H9 (cell line): ENCODE measurements at regions not wholly inside any gene's neighbourhood (a gene's known extent, or its start where the extent isn't known, plus 50 kb on each side); places are given as distances from the start of the nearest gene placed in this dataset.

Experiments
- DNase-seq: peaks from one replicate; pipeline ENCODE4 v3.0.0-alpha.2; 2017
- H2AFZ ChIP-seq: one replicate; pipeline ENCODE4 v1.6.1; 2013; ENCODE audit warnings: mild to moderate bottlenecking, low read length, control low read depth, moderate library complexity
- H2AK5ac ChIP-seq: 2 replicates; pipeline ENCODE4 v1.6.1; 2013; ENCODE audit warnings: low read length, control low read depth, mixed read lengths; ENCODE audit not compliant: insufficient read length
- H2BK120ac ChIP-seq: one replicate; pipeline ENCODE4 v1.6.1; 2013; ENCODE audit warnings: low read depth, mild to moderate bottlenecking, low read length, control low read depth, inconsistent platforms; ENCODE audit not compliant: poor library complexity, severe bottlenecking
- H2BK12ac ChIP-seq: 2 replicates; pipeline ENCODE4 v1.6.1; 2013; ENCODE audit warnings: low read length, control low read depth, mixed read lengths, low read depth; ENCODE audit not compliant: insufficient read length
- H2BK15ac ChIP-seq: 2 replicates; pipeline ENCODE4 v1.6.1; 2013; ENCODE audit warnings: low read depth, low read length, control low read depth
- H2BK20ac ChIP-seq: one replicate; pipeline ENCODE4 v1.6.1; 2013; ENCODE audit warnings: low read depth, mild to moderate bottlenecking, low read length, control low read depth, inconsistent platforms; ENCODE audit not compliant: poor library complexity, severe bottlenecking
- H2BK5ac ChIP-seq: 2 replicates; pipeline ENCODE4 v1.6.1; 2013; ENCODE audit warnings: low read length, control low read depth, mixed read lengths; ENCODE audit not compliant: insufficient read length
- H3K14ac ChIP-seq: 2 replicates; pipeline ENCODE4 v1.6.1; 2013; ENCODE audit warnings: low read length, control low read depth; ENCODE audit not compliant: insufficient read depth
- H3K18ac ChIP-seq: 2 replicates; pipeline ENCODE4 v1.6.1; 2013; ENCODE audit warnings: low read depth, mild to moderate bottlenecking, mixed read lengths, low read length, control low read depth; ENCODE audit not compliant: insufficient read length
- H3K23ac ChIP-seq: 2 replicates; pipeline ENCODE4 v1.6.1; 2013; ENCODE audit warnings: low read length, control low read depth, mixed read lengths, low read depth; ENCODE audit not compliant: insufficient read length
- H3K23me2 ChIP-seq: 2 replicates; pipeline ENCODE4 v1.6.1; 2013; ENCODE audit warnings: low read depth, mild to moderate bottlenecking, mixed read lengths, low read length, control low read depth; ENCODE audit not compliant: insufficient read length, poor library complexity, severe bottlenecking
- H3K27ac ChIP-seq: 2 replicates; pipeline ENCODE4 v1.5.1; 2013; ENCODE audit warnings: low read length, control low read depth, mixed read lengths, low read depth; ENCODE audit not compliant: insufficient read length
- H3K27me3 ChIP-seq: 2 replicates; pipeline ENCODE4 v1.6.1; 2013; ENCODE audit warnings: low read length, control low read depth, inconsistent platforms; ENCODE audit not compliant: insufficient read depth
- H3K4ac ChIP-seq: 2 replicates; pipeline ENCODE4 v1.6.1; 2013; ENCODE audit warnings: low read depth, mild to moderate bottlenecking, control low read depth, inconsistent platforms, low read length, moderate library complexity
- H3K4me1 ChIP-seq: 2 replicates; pipeline ENCODE4 v1.6.1; 2013; ENCODE audit warnings: low read length, control low read depth, inconsistent platforms; ENCODE audit not compliant: insufficient read depth
- H3K4me2 ChIP-seq: 2 replicates; pipeline ENCODE4 v1.6.1; 2013; ENCODE audit warnings: low read length, control low read depth, mixed read lengths; ENCODE audit not compliant: insufficient read length, insufficient read depth
- H3K56ac ChIP-seq: 2 replicates; pipeline ENCODE4 v1.6.1; 2013; ENCODE audit warnings: low read depth, mild to moderate bottlenecking, mixed read lengths, low read length, control low read depth; ENCODE audit not compliant: insufficient read length
- H3K79me1 ChIP-seq: 2 replicates; pipeline ENCODE4 v1.6.1; 2013; ENCODE audit warnings: low read depth, mild to moderate bottlenecking, moderate library complexity, low read length, control low read depth, inconsistent platforms; ENCODE audit not compliant: insufficient read depth, poor library complexity, severe bottlenecking
- H3K79me2 ChIP-seq: 2 replicates; pipeline ENCODE4 v1.6.1; 2013; ENCODE audit warnings: low read length, control low read depth, inconsistent platforms; ENCODE audit not compliant: insufficient read depth
- H3K9ac ChIP-seq: 2 replicates; pipeline ENCODE4 v1.6.1; 2013; ENCODE audit warnings: low read length, control low read depth, mixed read lengths; ENCODE audit not compliant: insufficient read length; ENCODE audit errors: extremely low read depth
- H3K9me3 ChIP-seq: one replicate; pipeline ENCODE4 v1.6.1; 2013; ENCODE audit warnings: low read depth, low read length, inconsistent platforms; ENCODE audit not compliant: control insufficient read depth
- H3T11ph ChIP-seq: one replicate; pipeline ENCODE4 v1.6.1; 2013; ENCODE audit warnings: mild to moderate bottlenecking, low read length, control low read depth, inconsistent platforms
- H4K20me1 ChIP-seq: one replicate; pipeline ENCODE4 v1.6.1; 2013; ENCODE audit not compliant: control insufficient read depth, insufficient read length, insufficient read depth
- H4K5ac ChIP-seq: 2 replicates; pipeline ENCODE4 v1.6.1; 2013; ENCODE audit warnings: low read depth, mild to moderate bottlenecking, mixed read lengths, low read length, control low read depth; ENCODE audit not compliant: insufficient read length
- H4K8ac ChIP-seq: replicated peaks from 2 replicates; pipeline ENCODE4 v1.6.1; 2013; ENCODE audit warnings: low read length, control low read depth, mixed read lengths, low read depth; ENCODE audit not compliant: insufficient read length
- H4K91ac ChIP-seq: 2 replicates; pipeline ENCODE4 v1.6.1; 2013; ENCODE audit warnings: low read depth, mild to moderate bottlenecking, moderate library complexity, mixed read lengths, low read length, control low read depth; ENCODE audit not compliant: insufficient read length
- H3K27ac Mint-ChIP-seq, 3 experiments: 2 replicates in 2 of 3; 3 replicates in 1 of 3; pipeline ENCODE4 v1.8.0; 2020 to 2021; ENCODE audit warnings: mixed read lengths in 3 of 3, mild to moderate bottlenecking in 1 of 3, moderate library complexity in 1 of 3
- H3K27me3 Mint-ChIP-seq: 2 replicates; pipeline ENCODE4 v1.8.0; 2021; ENCODE audit warnings: low read depth, mild to moderate bottlenecking, moderate library complexity, mixed read lengths
- H3K36me3 Mint-ChIP-seq, 3 experiments: 2 replicates in 2 of 3; 3 replicates in 1 of 3; pipeline ENCODE4 v1.8.0; 2020 to 2021; ENCODE audit warnings: low read depth in 3 of 3, mixed read lengths in 3 of 3; ENCODE audit not compliant: insufficient read depth in 1 of 3
- H3K4me1 Mint-ChIP-seq, 2 experiments: 2 replicates each; pipeline ENCODE4 v1.8.0; 2020; ENCODE audit warnings: mixed read lengths in 2 of 2
- H3K4me3 Mint-ChIP-seq, 2 experiments: 2 replicates in 1 of 2; 3 replicates in 1 of 2; pipeline ENCODE4 v1.8.0; 2020 to 2021; ENCODE audit warnings: mild to moderate bottlenecking in 2 of 2, mixed read lengths in 2 of 2, moderate library complexity in 1 of 2
- H3K9me3 Mint-ChIP-seq, 2 experiments: 2 replicates in 1 of 2; 3 replicates in 1 of 2; pipeline ENCODE4 v1.8.0; 2020; ENCODE audit warnings: mild to moderate bottlenecking in 2 of 2, mixed read lengths in 2 of 2, moderate library complexity in 1 of 2
- CTCF ChIP-seq: fragments of 200-600 bp; sonication (generic); conservative IDR thresholded peaks from 3 replicates; pipeline ENCODE4 v1.8.0; 2021; ENCODE audit warnings: antibody characterized with exemption, mild to moderate bottlenecking
- WGBS: extraction: QIAGEN DNeasy Blood & Tissue Kit; methylation state at CpG from one replicate; pipeline ENCODE4 v1.1.7; 2013; ENCODE audit warnings: missing lambda C conversion rate, low lambda C conversion rate, mixed read lengths; ENCODE audit not compliant: insufficient read length; ENCODE audit errors: extremely low coverage; 5-methylcytosine and 5-hydroxymethylcytosine counted together

GRCh38 chr6:135106611-135107010, 52.0 kb upstream of the HBS1L start:
- no peaks in the 10 kb centered on the region for H4K20me1 ChIP-seq
- no CpG with 5 or more reads among the region's 11 CpGs for WGBS
- H3K14ac ChIP-seq = no peak overlapping the region
- DNase-seq = no peak
- H3K4ac ChIP-seq = no peak overlapping the region
- H3K27ac Mint-ChIP-seq = no peak overlapping the region
- H3K36me3 Mint-ChIP-seq = no peaks in the 10 kb centered on the region
- no peak overlapping the region for H3K18ac ChIP-seq
- H3K56ac ChIP-seq = no peak overlapping the region
- H2BK5ac ChIP-seq = no peak overlapping the region
- no peak overlapping the region for H4K5ac ChIP-seq
- no peak overlapping the region for H2AK5ac ChIP-seq
- H3K79me1 ChIP-seq = no peaks in the 10 kb centered on the region
- no peak for TF ChIP-seq CTCF
- H3K9me3 ChIP-seq = no peaks in the 10 kb centered on the region
- H3K4me3 Mint-ChIP-seq = no peak overlapping the region
- H3K23ac ChIP-seq = no peak overlapping the region
- no peak overlapping the region for H3K4me2 ChIP-seq
- H2BK12ac ChIP-seq = no peak overlapping the region
- H4K91ac ChIP-seq = no peak overlapping the region
- H2BK15ac ChIP-seq = no peak overlapping the region
- H2BK20ac ChIP-seq = no peak overlapping the region
- H3K27me3 Mint-ChIP-seq = peaks cover 4% of the 10 kb centered on the region
- H3K23me2 ChIP-seq = no peaks in the 10 kb centered on the region
- H3K9ac ChIP-seq = no peak overlapping the region
- H3K27ac ChIP-seq = no peak overlapping the region
- no peaks in the 10 kb centered on the region for H3K79me2 ChIP-seq
- H3K27me3 ChIP-seq = no peaks in the 10 kb centered on the region
- no peaks in the 10 kb centered on the region for H3K9me3 Mint-ChIP-seq
- no peaks in the 10 kb centered on the region for H3K4me1 ChIP-seq
- no peak overlapping the region for H2BK120ac ChIP-seq
- no peak overlapping the region for H2AFZ ChIP-seq
- no peaks in the 10 kb centered on the region for H3K4me1 Mint-ChIP-seq
- H3T11ph ChIP-seq = no peak overlapping the region
- no peak overlapping the region for H4K8ac ChIP-seq
